HG02870 (cell line): ENCODE measurements at regions not wholly inside any gene's neighbourhood (a gene's known extent, or its start where the extent isn't known, plus 50 kb on each side); places are given as distances from the start of the nearest gene placed in this dataset.
"Not testable (repeated sequence)": the region's sequence is repeated elsewhere in the genome, so short reads cannot be mapped to it uniquely, and the experiment has no call there.

Experiments used
- ATAC-seq: cut with Tn5 transposase; IDR thresholded peaks from one replicate; pipeline ENCODE4 v1.9.1; 2021; ENCODE audit warnings: mild to moderate bottlenecking, moderate library complexity; ENCODE audit not compliant: unreplicated experiment

GRCh38 chr4:104890598-104891275, 255.9 kb upstream of the TET2 start:
- no peak for ATAC-seq

GRCh38 chr4:104896660-104897645, 249.7 kb upstream of the TET2 start:
- ATAC-seq = peak; percentile 84

GRCh38 chr4:104899863-104900262, 246.8 kb upstream of the TET2 start:
- ATAC-seq = no peak

DNA sequence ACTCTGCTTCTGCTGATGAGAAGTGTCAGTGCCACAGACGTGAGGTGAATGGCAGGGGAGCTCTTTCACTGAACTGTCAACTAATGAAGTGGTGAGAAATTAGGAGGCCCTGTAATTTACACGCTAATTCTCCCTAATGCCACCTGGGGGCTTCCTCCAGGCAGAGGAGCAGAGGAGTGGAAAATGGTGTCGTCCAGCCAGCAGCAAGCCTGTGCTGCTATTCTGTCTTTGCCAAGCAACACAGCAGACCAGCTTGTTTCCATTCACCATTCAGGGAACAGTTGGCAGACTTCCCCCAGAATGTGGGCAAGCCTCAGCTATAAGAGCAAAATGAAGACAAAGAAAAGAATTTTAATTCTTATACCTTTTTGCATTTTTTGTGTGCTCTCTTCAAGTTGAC, 245.2 kb upstream of the TET2 start:
- ATAC-seq = no peak

- no peak for ATAC-seq
Measured at GRCh38 chr4:104901961-104902605, 244.6 kb upstream of the TET2 start.

DNA sequence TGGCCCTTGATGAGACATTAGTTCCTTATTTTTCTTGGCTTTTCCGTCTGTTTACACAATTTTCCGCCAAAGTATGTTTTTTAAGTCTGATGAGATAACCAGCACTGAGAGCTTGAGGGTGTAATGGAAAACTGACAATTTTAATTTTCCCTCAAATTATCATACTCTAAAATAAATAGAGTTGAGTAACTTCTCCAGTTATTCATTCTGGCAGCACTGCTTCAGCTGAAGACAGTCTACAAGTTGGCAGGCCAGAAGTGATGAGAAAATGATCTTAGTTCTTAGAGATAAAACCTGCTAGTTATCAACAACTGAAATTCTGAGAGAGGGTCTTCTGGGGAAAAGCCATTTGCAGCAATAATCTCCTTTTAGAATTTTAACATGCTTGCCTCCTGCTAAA, 241.6 kb upstream of the TET2 start:
- ATAC-seq = no peak

DNA sequence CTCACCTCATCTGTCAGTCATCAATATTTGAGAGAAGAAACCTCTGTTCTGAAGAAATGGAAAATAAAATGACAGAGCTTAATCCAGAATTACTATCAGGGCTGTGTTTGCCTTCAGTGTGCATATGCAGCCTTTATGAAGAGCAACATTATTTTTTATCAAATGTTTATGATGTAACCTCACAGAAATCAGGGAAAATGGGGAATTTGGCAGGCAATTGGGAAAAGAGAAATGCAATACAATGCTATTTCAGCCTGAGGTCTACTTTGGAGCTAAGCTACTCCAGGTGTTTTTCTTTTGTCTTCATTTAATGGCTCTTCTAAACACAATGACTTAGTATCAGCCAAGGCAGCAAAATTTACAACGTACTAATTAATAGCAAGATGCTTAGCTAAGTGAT, 241.1 kb upstream of the TET2 start:
- ATAC-seq = no peak

- no peak for ATAC-seq
Measured at GRCh38 chr4:104906276-104906675, 240.4 kb upstream of the TET2 start.

DNA sequence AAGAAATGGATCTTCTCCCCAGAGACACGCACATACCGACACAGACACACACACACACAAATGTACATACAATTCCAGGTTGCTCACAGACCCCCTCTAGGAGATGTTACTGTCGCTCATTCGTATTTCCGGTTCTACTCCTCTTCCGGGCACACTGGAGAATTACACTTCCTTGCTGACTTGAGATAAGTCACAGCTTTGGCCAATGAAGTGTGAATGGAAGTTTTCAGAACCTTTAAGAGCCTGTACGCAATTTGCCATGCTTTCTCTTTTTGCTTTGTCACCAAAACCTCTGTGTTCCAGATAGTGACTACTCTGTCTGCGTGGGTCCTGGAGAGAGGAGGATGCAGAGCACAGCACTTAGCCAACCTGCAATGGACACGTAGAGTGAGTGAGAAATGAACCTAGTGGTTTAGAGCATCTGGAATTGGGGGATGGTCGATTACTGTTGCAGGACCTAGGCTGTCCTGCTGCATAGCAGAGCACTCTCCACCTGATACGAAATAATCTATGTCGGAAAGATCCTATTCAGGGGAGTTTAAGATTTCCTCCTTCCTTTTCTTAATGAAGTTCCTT, 239.5 kb upstream of the TET2 start:
- ATAC-seq = no peak

DNA sequence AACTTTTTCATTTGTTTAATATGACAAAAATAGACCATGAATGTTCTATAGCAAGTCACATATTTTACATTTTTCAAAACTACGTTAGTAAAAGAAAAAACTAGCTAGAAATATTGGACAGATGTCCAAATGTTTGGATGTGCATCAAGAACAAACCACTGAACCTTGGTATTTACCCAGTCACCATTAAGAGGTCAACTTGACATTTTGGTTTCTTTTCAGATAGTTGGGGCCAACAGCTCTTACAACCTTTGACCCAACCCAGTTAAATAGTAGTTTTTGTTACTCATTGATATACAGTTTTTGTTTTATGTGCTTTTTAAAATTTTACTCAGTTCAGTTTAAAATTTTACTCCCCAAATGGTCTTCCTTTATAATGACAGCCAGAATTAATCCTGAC, 238.7 kb upstream of the TET2 start:
- no peak for ATAC-seq

GRCh38 chr4:104909376-104909775, 237.3 kb upstream of the TET2 start:
- no peak for ATAC-seq

- no peak for ATAC-seq
Measured at GRCh38 chr4:104912518-104912917, 234.2 kb upstream of the TET2 start.

DNA sequence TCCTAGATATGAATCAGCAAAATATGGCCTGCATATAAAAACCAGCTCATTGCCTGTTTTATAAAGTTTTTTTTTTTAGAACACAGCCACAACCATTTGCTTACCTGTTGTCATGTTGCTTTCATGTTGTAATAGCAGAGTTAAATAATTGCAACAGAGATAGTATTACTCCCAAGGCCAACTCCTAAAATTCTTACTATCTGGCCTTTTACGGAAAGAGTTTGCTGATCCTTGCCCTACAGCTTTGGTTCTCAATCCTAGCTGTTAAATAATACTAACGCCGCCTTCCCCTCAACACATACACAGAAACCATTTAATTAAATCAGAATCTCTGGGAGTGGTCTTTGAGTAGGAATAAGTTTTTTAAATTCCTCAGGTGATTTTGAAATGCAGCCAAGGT, 231.3 kb upstream of the TET2 start:
- no peak for ATAC-seq

DNA sequence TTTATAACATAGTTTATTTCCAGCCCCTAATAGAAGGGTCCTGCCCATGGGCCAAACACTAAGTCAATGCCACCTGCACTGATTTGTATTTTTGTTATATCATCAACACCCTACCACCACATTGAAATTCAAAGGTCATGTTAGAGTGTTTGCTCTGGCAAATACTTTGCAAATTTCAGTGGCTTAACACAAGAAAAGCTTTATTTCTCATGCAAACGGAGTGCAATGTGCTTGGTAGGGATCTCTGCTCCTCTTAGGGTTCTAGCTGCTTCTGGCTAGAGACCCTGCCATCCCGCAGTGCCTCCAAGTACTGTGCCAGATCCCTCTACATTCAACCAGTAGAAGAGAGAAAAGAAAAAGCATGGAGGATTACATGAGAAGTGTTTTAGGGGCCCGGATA, 230.8 kb upstream of the TET2 start:
- no peak for ATAC-seq

GRCh38 chr4:104919406-104919805, 227.3 kb upstream of the TET2 start:
- ATAC-seq = no peak

DNA sequence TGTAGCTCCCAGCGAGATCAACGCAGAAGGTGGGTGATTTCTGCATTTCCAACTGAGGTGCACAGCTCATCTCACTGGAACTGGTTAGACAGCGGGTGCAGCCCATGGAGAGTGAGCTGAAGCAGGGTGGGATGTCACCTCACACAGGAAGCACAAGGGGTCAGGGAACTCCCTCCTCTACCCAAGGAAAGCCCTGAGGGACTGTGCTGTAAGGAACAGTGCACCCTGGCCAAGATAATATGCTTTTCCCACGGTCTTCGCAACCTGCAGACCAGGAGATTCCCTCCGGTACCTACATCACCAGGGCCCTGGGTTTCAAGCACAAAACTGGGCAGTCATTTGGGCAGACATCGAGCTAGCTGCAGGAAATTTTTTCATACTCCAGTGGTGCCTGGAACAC, 216.4 kb upstream of the TET2 start:
- ATAC-seq = no peak

GRCh38 chr4:104930745-104931736, 215.6 kb upstream of the TET2 start:
- ATAC-seq = not testable (repeated sequence)

DNA sequence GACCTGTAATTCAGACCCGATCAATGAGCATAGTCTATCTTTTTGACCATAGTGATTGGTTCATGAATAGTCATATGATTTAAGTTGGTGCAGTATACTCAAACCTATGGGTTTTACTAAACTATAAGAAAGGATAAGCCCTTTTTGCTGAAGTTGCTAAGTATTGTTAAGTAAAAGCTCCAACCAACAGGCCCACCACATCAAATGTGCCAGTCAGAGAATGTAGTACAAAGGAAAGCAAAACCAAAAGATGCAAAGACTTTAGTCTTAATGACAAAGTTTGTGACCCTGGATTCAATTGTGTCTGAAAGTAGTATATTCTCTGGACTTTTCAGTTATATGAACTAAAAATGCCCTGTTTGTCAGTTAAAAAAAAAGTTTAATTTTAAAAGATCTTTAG, 208.1 kb upstream of the TET2 start:
- ATAC-seq = no peak

- ATAC-seq = no peak
Measured at GRCh38 chr4:104940927-104941326, 205.7 kb upstream of the TET2 start.

GRCh38 chr4:104941661-104942062, 205.0 kb upstream of the TET2 start:
- ATAC-seq = peak; percentile 55
